B cell (primary cell): ENCODE measurements at regions not wholly inside any gene's neighbourhood (a gene's known extent, or its start where the extent isn't known, plus 50 kb on each side); places are given as distances from the start of the nearest gene placed in this dataset.

Experiments
- ATAC-seq: fragments of 200-7000 bp; cut with Tn5 transposase; one replicate; pipeline ENCODE4 v1.10.0; 2021; ENCODE audit warnings: low read depth, mild to moderate bottlenecking, moderate number of reproducible peaks, moderate library complexity
- CTCF ChIA-PET: fragments of 350-600 bp; sonication (Branson Sonifier 250); formaldehyde crosslinking; loops from one replicate; lab custom pipeline; 2021; ENCODE audit warnings: antibody characterized with exemption, inconsistent platforms; lab: Charles Lee
- POLR2A ChIA-PET: fragments of 350-600 bp; sonication (Branson Sonifier 250); formaldehyde crosslinking; loops from one replicate; lab custom pipeline; 2021; ENCODE audit warnings: antibody characterized with exemption; lab: Charles Lee
- DNase-seq: peaks from one replicate; pipeline ENCODE4 v3.0.0; 2013
- H2AFZ ChIP-seq: 2 replicates; pipeline ENCODE4 v1.6.1; 2012; ENCODE audit warnings: mild to moderate bottlenecking, low read depth, low read length; ENCODE audit not compliant: insufficient read depth, poor library complexity, severe bottlenecking
- H3K27ac ChIP-seq, 2 donors: 1 replicate in 1 of 2; 2 replicates in 1 of 2; pipeline ENCODE4 v1.5.1; 2012 to 2013; ENCODE audit warnings: low read length in 2 of 2, mild to moderate bottlenecking in 2 of 2, moderate library complexity in 1 of 2
- H3K27me3 ChIP-seq, 4 experiments: fragments of 200-600 bp in 1 of 4; sonication (generic) in 1 of 4; replicated peaks in 1 of 4; 1 replicate in 2 of 4; 2 replicates in 2 of 4; pipeline versions ENCODE4 v1.6.1 to v1.7.0; 2013 to 2016; ENCODE audit warnings: low read length in 3 of 4, mild to moderate bottlenecking in 2 of 4, mixed read lengths in 1 of 4, moderate library complexity in 1 of 4; ENCODE audit not compliant: insufficient read depth in 4 of 4, control insufficient read depth in 3 of 4; ENCODE audit errors: control extremely low read depth in 1 of 4
- H3K36me3 ChIP-seq, 2 experiments: replicated peaks in 1 of 2; 1 replicate in 1 of 2; 2 replicates in 1 of 2; pipeline versions ENCODE4 v1.6.1 to v1.7.1; 2013; ENCODE audit warnings: low read length in 1 of 2; ENCODE audit not compliant: insufficient read depth in 2 of 2, control insufficient read depth in 1 of 2; ENCODE audit errors: control extremely low read depth in 1 of 2, extremely low read depth in 1 of 2
- H3K4me1 ChIP-seq, 2 donors: fragments of 200-600 bp in 1 of 2; sonication (generic) in 1 of 2; 1 replicate in 1 of 2; 2 replicates in 1 of 2; pipeline versions ENCODE4 v1.5.1 to v1.6.1; 2013 to 2017; ENCODE audit warnings: low read length in 2 of 2; ENCODE audit not compliant: control insufficient read depth in 2 of 2, insufficient read depth in 2 of 2
- H3K4me2 ChIP-seq: replicated peaks from 2 replicates; pipeline ENCODE3; 2012; ENCODE audit warnings: mild to moderate bottlenecking, low read depth, low read length; ENCODE audit not compliant: poor library complexity, severe bottlenecking
- H3K4me3 ChIP-seq, 5 experiments: fragments of 200-600 bp in 1 of 5; sonication (generic) in 1 of 5; 1 replicate in 3 of 5; 2 replicates in 2 of 5; pipeline versions ENCODE4 v1.5.1 to v1.7.0; 2011 to 2016; ENCODE audit warnings: low read length in 4 of 5, mild to moderate bottlenecking in 4 of 5, low read depth in 2 of 5, control low read depth in 1 of 5, moderate library complexity in 1 of 5; ENCODE audit not compliant: insufficient read depth in 1 of 5; ENCODE audit errors: control extremely low read depth in 1 of 5, extremely low read depth in 1 of 5
- H3K79me2 ChIP-seq: fragments of 200-600 bp; sonication (generic); one replicate; pipeline ENCODE4 v1.6.0; 2016; ENCODE audit warnings: low read length; ENCODE audit not compliant: control insufficient read depth, insufficient read depth
- H3K9ac ChIP-seq: fragments of 200-600 bp; sonication (generic); 2 replicates; pipeline ENCODE4 v1.6.1; 2017; ENCODE audit warnings: mild to moderate bottlenecking, low read length, moderate library complexity
- H3K9me3 ChIP-seq, 3 donors: one replicate each; pipeline versions ENCODE4 v1.6.1 to v1.7.1; 2013; ENCODE audit warnings: low read length in 2 of 3; ENCODE audit not compliant: control insufficient read depth in 2 of 3, insufficient read depth in 1 of 3; ENCODE audit errors: control extremely low read depth in 1 of 3
- H4K20me1 ChIP-seq: 2 replicates; pipeline ENCODE4 v1.6.0; 2012; ENCODE audit warnings: mild to moderate bottlenecking, low read length; ENCODE audit not compliant: insufficient read depth, control insufficient read depth, poor library complexity, severe bottlenecking
- H3K27ac Mint-ChIP-seq: one replicate; pipeline ENCODE4 v1.8.0; 2021; ENCODE audit warnings: mixed read lengths
- H3K27me3 Mint-ChIP-seq: one replicate; pipeline ENCODE4 v1.8.0; 2021; ENCODE audit warnings: mixed read lengths
- H3K4me1 Mint-ChIP-seq: one replicate; pipeline ENCODE4 v1.8.0; 2021; ENCODE audit warnings: mixed read lengths
- H3K4me3 Mint-ChIP-seq: one replicate; pipeline ENCODE4 v1.8.0; 2021; ENCODE audit warnings: mixed read lengths
- H3K9me3 Mint-ChIP-seq: one replicate; pipeline ENCODE4 v1.8.0; 2022; ENCODE audit warnings: mixed read lengths; ENCODE audit not compliant: insufficient read depth
- EZH2 ChIP-seq: IDR thresholded peaks from 2 replicates; pipeline ENCODE4 v1.6.1; 2012; ENCODE audit warnings: borderline replicate concordance, low read depth, mild to moderate bottlenecking, moderate library complexity, low read length; ENCODE audit not compliant: insufficient read depth, poor library complexity, severe bottlenecking
- WGBS: methylation state at CpG from one replicate; pipeline ENCODE4 v1.1.5; 2013; ENCODE audit warnings: missing lambda C conversion rate; ENCODE audit not compliant: insufficient coverage; 5-methylcytosine and 5-hydroxymethylcytosine counted together
- intact Hi-C: fragments of 100-400 bp; cut with micrococcal nuclease; formaldehyde crosslinking; loops from one replicate; pipeline ENCODE4 v1.10.0; 2022
- TF ChIP-seq, protein P1 (sequence below): fragments of 200-600 bp; IDR thresholded peaks from one replicate; pipeline ENCODE4 v1.8.0; 2022; ENCODE audit warnings: antibody characterized with exemption, mild to moderate bottlenecking

DNA sequence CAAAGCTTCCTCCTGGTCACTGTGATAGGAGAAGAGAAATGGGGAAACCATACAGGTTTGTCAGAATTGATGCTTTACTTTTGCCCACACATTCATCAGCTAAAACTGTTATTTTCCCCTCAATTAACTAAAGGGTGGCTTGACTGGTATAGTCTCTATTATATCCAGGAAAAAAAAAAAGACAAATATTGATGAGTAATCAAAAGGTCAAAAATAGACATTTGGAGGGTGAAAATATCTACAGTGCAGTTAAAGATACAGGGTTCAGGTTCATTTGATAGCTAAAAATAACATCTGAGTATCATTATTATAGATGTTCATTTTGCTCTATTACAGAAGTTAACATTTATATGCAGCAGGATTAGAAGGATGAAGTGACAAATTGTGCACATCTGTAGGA, 577.6 kb upstream of the FAM98A start:
- Mint-ChIP-seq H3K27ac (no peak overlapping the region), H3K9me3 (no peaks in the 10 kb centered on the region), H3K27me3 (no peaks in the 10 kb centered on the region), H3K4me3 (no peak overlapping the region), H3K4me1 (no peaks in the 10 kb centered on the region)
- no peak overlapping the region for H2AFZ ChIP-seq
- no peaks in the 10 kb centered on the region for H3K79me2 ChIP-seq
- peaks cover 0 to 7% (median 0%) of the 10 kb centered on the region in 3 donors for H3K9me3 ChIP-seq
- no peaks in the 10 kb centered on the region for H3K36me3 ChIP-seq
- ChIA-PET POLR2A (no interaction called here), CTCF (no interaction called here)
- DNase-seq (no peak), ATAC-seq (no peak)
- intact Hi-C loops, result no loop called here
- no peak overlapping the region for H3K4me3 ChIP-seq
- no peaks in the 10 kb centered on the region for H3K4me1 ChIP-seq
- no peak for TF ChIP-seq EZH2
- TF ChIP-seq, protein P1, sequence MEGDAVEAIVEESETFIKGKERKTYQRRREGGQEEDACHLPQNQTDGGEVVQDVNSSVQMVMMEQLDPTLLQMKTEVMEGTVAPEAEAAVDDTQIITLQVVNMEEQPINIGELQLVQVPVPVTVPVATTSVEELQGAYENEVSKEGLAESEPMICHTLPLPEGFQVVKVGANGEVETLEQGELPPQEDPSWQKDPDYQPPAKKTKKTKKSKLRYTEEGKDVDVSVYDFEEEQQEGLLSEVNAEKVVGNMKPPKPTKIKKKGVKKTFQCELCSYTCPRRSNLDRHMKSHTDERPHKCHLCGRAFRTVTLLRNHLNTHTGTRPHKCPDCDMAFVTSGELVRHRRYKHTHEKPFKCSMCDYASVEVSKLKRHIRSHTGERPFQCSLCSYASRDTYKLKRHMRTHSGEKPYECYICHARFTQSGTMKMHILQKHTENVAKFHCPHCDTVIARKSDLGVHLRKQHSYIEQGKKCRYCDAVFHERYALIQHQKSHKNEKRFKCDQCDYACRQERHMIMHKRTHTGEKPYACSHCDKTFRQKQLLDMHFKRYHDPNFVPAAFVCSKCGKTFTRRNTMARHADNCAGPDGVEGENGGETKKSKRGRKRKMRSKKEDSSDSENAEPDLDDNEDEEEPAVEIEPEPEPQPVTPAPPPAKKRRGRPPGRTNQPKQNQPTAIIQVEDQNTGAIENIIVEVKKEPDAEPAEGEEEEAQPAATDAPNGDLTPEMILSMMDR, result no peak
- H3K27me3 ChIP-seq, result no peaks in the 10 kb centered on the region
- H3K27ac ChIP-seq, result no peak overlapping the region
- no peak overlapping the region for H3K4me2 ChIP-seq
- H4K20me1 ChIP-seq, result no peaks in the 10 kb centered on the region
- H3K9ac ChIP-seq, result no peak overlapping the region

DNA sequence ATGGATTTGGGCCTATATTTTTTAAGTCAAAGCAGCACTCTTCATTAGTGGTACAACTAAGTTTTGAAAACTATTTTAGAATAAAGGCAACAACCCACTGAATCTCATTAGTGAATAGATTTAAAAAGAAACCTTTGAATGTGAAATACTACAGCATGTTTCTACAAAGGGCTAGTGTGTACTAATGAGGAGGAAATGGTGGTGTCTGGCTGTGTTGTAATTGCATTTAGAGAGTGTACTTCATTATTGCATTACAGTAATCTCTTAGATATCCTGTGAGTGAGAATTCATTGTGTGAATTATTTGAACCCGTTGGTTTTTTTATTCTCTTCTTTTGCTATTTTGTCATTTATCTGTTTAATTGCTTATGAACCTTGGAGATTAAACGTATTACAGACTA, 575.4 kb upstream of the FAM98A start:
- Histone ChIP-seq H3K4me2 (no peak overlapping the region), H3K4me1 (no peaks in the 10 kb centered on the region), H3K36me3 (no peaks in the 10 kb centered on the region), H3K27ac (no peak overlapping the region), H3K79me2 (no peaks in the 10 kb centered on the region), H4K20me1 (no peaks in the 10 kb centered on the region), H3K4me3 (no peak overlapping the region), H2AFZ (no peak overlapping the region), H3K27me3 (no peaks in the 10 kb centered on the region), H3K9ac (no peak overlapping the region), H3K9me3 (peaks cover 0 to 6% (median 2%) of the 10 kb centered on the region in 3 donors)
- CTCF ChIA-PET, result no interaction called here
- intact Hi-C loops, result no loop called here
- DNase-seq, result no peak
- Mint-ChIP-seq H3K27ac (no peak overlapping the region), H3K9me3 (peaks cover 8% of the 10 kb centered on the region), H3K4me3 (no peak overlapping the region), H3K4me1 (no peaks in the 10 kb centered on the region), H3K27me3 (no peaks in the 10 kb centered on the region)
- POLR2A ChIA-PET, result no interaction called here
- TF ChIP-seq EZH2, result no peak
- TF ChIP-seq, protein P1, result no peak
- no CpG with 5 or more reads among the region's 2 CpGs for WGBS
- no peak for ATAC-seq
